Fibroblast of villous mesenchyme (primary cell): ENCODE measurements at regions not wholly inside any gene's neighbourhood (a gene's known extent, or its start where the extent isn't known, plus 50 kb on each side); places are given as distances from the start of the nearest gene placed in this dataset.

ENCODE experiments used
- DNase-seq: peaks from one replicate; pipeline ENCODE4 v3.0.0-alpha.2; 2010; ENCODE audit warnings: low read depth
- H3K4me3 ChIP-seq: 2 replicates; pipeline ENCODE4 v1.5.1; 2011; ENCODE audit warnings: low read depth, mild to moderate bottlenecking, low read length
- CTCF ChIP-seq: IDR thresholded peaks from 2 replicates; pipeline ENCODE4 v1.5.1; 2012; ENCODE audit warnings: low read depth, mild to moderate bottlenecking, low read length; ENCODE audit not compliant: insufficient read depth

GRCh38 chr2:204363513-204363912 lies 181.8 kb upstream of the PARD3B start:
- DNase-seq, result no peak
- no peak overlapping the region for H3K4me3 ChIP-seq
- no peak for TF ChIP-seq CTCF

- TF ChIP-seq CTCF, result no peak
- H3K4me3 ChIP-seq, result no peak overlapping the region
- DNase-seq, result no peak
Measured at GRCh38 chr2:204364860-204365535, 180.3 kb upstream of the PARD3B start.

GRCh38 chr2:204365811-204366210 lies 179.5 kb upstream of the PARD3B start:
- TF ChIP-seq CTCF, result no peak
- no peak overlapping the region for H3K4me3 ChIP-seq
- DNase-seq, result no peak

GRCh38 chr2:204367466-204367865 lies 177.8 kb upstream of the PARD3B start:
- TF ChIP-seq CTCF, result no peak
- no peak for DNase-seq
- no peak overlapping the region for H3K4me3 ChIP-seq

GRCh38 chr2:204370172-204370718 lies 175.0 kb upstream of the PARD3B start:
- TF ChIP-seq CTCF, result no peak
- no peak for DNase-seq
- no peak overlapping the region for H3K4me3 ChIP-seq

- TF ChIP-seq CTCF, result no peak
- H3K4me3 ChIP-seq, result no peak overlapping the region
- no peak for DNase-seq
Measured at GRCh38 chr2:204373942-204374341, 171.3 kb upstream of the PARD3B start.
